WTC11 (cell line): ENCODE measurements at regions not wholly inside any gene's neighbourhood (a gene's known extent, or its start where the extent isn't known, plus 50 kb on each side); places are given as distances from the start of the nearest gene placed in this dataset.

Experiments
- ATAC-seq: fragments of 200-7000 bp; cut with Tn5 transposase; 2 replicates; pipeline ENCODE4 v1.10.0; 2021; ENCODE audit warnings: mild to moderate bottlenecking, moderate library complexity
- CTCF ChIA-PET: fragments of 300-600 bp; sonication (Branson Sonifier 250); formaldehyde crosslinking; loops from one replicate; lab custom pipeline; 2021; ENCODE audit warnings: antibody characterized with exemption; lab: Charles Lee
- POLR2A ChIA-PET: fragments of 350-600 bp; sonication (Branson Sonifier 250); formaldehyde crosslinking; loops from one replicate; lab custom pipeline; 2021; ENCODE audit warnings: antibody characterized with exemption; lab: Charles Lee
- DNase-seq: peaks from one replicate; pipeline ENCODE4 v3.0.0; 2021; ENCODE audit warnings: low spot score
- H3K27ac Mint-ChIP-seq: 2 replicates; pipeline ENCODE4 v1.8.0; 2021; ENCODE audit warnings: mixed read lengths
- H3K27me3 Mint-ChIP-seq: 2 replicates; pipeline ENCODE4 v1.8.0; 2021; ENCODE audit warnings: low read depth, mild to moderate bottlenecking, moderate library complexity, mixed read lengths
- H3K36me3 Mint-ChIP-seq: 2 replicates; pipeline ENCODE4 v1.8.0; 2021; ENCODE audit warnings: mixed read lengths
- H3K4me1 Mint-ChIP-seq: 2 replicates; pipeline ENCODE4 v1.8.0; 2022; ENCODE audit warnings: mixed read lengths
- H3K4me3 Mint-ChIP-seq: 2 replicates; pipeline ENCODE4 v1.8.0; 2021; ENCODE audit warnings: mild to moderate bottlenecking, moderate library complexity, mixed read lengths
- H3K9me3 Mint-ChIP-seq: 2 replicates; pipeline ENCODE4 v1.8.0; 2021; ENCODE audit warnings: mixed read lengths
- ATF1 ChIP-seq: sonication (generic); formaldehyde crosslinking; IDR thresholded peaks from 2 replicates; pipeline ENCODE4 v1.8.1; 2023; ENCODE audit warnings: mild to moderate bottlenecking, moderate library complexity, missing genetic modification reagents
- CBFB ChIP-seq: sonication (generic); formaldehyde crosslinking; IDR thresholded peaks from 2 replicates; pipeline ENCODE4 v1.8.1; 2022; ENCODE audit warnings: mild to moderate bottlenecking, low read depth, missing genetic modification reagents
- FOXK1 ChIP-seq: sonication (generic); formaldehyde crosslinking; IDR thresholded peaks from 2 replicates; pipeline ENCODE4 v1.8.0; 2022; ENCODE audit warnings: mild to moderate bottlenecking, moderate library complexity, missing genetic modification reagents
- GRHL2 ChIP-seq: fragments of 250-450 bp; sonication (Bioruptor Pico); IDR thresholded peaks from 2 replicates; pipeline ENCODE4 v1.8.0; 2022; ENCODE audit warnings: mild to moderate bottlenecking, moderate library complexity; ENCODE audit not compliant: insufficient replicate concordance, severe bottlenecking
- IRF2 ChIP-seq: sonication (generic); formaldehyde crosslinking; IDR thresholded peaks from 2 replicates; pipeline ENCODE4 v1.8.0; 2022; ENCODE audit warnings: low read depth, missing genetic modification reagents, borderline replicate concordance
- JUN ChIP-seq: sonication (generic); formaldehyde crosslinking; IDR thresholded peaks from 2 replicates; pipeline ENCODE4 v1.8.0; 2023; ENCODE audit warnings: mild to moderate bottlenecking, missing genetic modification reagents
- KAT7 ChIP-seq: sonication (generic); formaldehyde crosslinking; IDR thresholded peaks from 2 replicates; pipeline ENCODE4 v1.8.1; 2023; ENCODE audit warnings: missing genetic modification reagents, mild to moderate bottlenecking, borderline replicate concordance
- NFATC4 ChIP-seq: fragments of 250-450 bp; sonication (Bioruptor Pico); IDR thresholded peaks from 2 replicates; pipeline ENCODE4 v1.9.0; 2021; ENCODE audit warnings: mild to moderate bottlenecking
- ZNF138 ChIP-seq: sonication (generic); formaldehyde crosslinking; conservative IDR thresholded peaks from 2 replicates; pipeline ENCODE4 v1.8.1; 2022; ENCODE audit warnings: mild to moderate bottlenecking, moderate library complexity, missing genetic modification reagents
- ZNF396 ChIP-seq: fragments of 250-450 bp; sonication (Bioruptor Pico); IDR thresholded peaks from 2 replicates; pipeline ENCODE4 v1.8.0; 2021; ENCODE audit warnings: mild to moderate bottlenecking, moderate library complexity, borderline replicate concordance
- ZNF671 ChIP-seq: fragments of 250-450 bp; sonication (Bioruptor Pico); IDR thresholded peaks from 2 replicates; pipeline ENCODE4 v1.8.0; 2021; ENCODE audit warnings: mild to moderate bottlenecking
- TF ChIP-seq, protein P1 (sequence below): sonication (generic); formaldehyde crosslinking; IDR thresholded peaks from 2 replicates; pipeline ENCODE4 v1.8.1; 2022; ENCODE audit warnings: mild to moderate bottlenecking, moderate library complexity, missing genetic modification reagents
- TF ChIP-seq, protein P2 (sequence below): sonication (generic); formaldehyde crosslinking; IDR thresholded peaks from 2 replicates; pipeline ENCODE4 v1.8.0; 2023; ENCODE audit warnings: missing genetic modification reagents
- TF ChIP-seq, protein P3 (sequence below): sonication (generic); formaldehyde crosslinking; IDR thresholded peaks from 2 replicates; pipeline ENCODE4 v1.8.1; 2022; ENCODE audit warnings: low read depth, missing genetic modification reagents, borderline replicate concordance
- TF ChIP-seq, protein P4 (sequence below): fragments of 250-450 bp; sonication (Bioruptor Pico); IDR thresholded peaks from 2 replicates; pipeline ENCODE4 v1.9.0; 2021; ENCODE audit warnings: mild to moderate bottlenecking
- TF ChIP-seq, protein P5 (sequence below): sonication (generic); formaldehyde crosslinking; IDR thresholded peaks from 2 replicates; pipeline ENCODE4 v1.8.1; 2023; ENCODE audit warnings: mild to moderate bottlenecking, missing genetic modification reagents, moderate library complexity
- TF ChIP-seq, protein P6 (sequence below): sonication (generic); formaldehyde crosslinking; IDR thresholded peaks from 2 replicates; pipeline ENCODE4 v1.8.0; 2022; ENCODE audit warnings: mild to moderate bottlenecking, missing genetic modification reagents
- TF ChIP-seq, protein P7 (sequence below): sonication (generic); formaldehyde crosslinking; IDR thresholded peaks from 2 replicates; pipeline ENCODE4 v1.8.0; 2022; ENCODE audit warnings: mild to moderate bottlenecking, missing genetic modification reagents

DNA sequence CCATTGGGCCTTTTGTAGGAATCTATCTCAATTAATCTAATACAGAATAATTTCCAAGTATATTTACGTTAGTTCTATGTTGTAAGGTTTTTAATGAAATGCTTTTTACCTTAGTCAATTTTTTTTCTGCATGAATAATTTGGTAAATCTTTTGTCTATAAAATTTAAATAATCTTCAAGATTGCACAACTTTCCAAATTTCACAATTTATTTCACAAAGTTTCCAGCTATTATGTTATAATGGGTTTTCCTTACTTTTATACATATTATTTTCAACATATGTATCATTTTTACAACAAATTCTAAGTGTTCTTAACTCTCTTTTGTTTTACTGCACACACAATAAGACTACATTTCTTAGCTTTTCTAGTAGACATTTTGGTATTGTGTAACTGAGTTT, 470.7 kb downstream of the ETV1 start:
- Mint-ChIP-seq H3K4me1 (no peaks in the 10 kb centered on the region), H3K36me3 (no peaks in the 10 kb centered on the region)
- ATAC-seq (no peak), DNase-seq (no peak)
- CTCF ChIA-PET = no interaction called here
- POLR2A ChIA-PET = no interaction called here
- TF ChIP-seq ATF1 (CRISPR knock-in tag) (no peak), KAT7 (CRISPR knock-in tag) (no peak)
- TF ChIP-seq, protein P1, sequence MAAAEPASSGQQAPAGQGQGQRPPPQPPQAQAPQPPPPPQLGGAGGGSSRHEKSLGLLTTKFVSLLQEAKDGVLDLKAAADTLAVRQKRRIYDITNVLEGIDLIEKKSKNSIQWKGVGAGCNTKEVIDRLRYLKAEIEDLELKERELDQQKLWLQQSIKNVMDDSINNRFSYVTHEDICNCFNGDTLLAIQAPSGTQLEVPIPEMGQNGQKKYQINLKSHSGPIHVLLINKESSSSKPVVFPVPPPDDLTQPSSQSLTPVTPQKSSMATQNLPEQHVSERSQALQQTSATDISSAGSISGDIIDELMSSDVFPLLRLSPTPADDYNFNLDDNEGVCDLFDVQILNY (CRISPR knock-in tag) = no peak
- TF ChIP-seq, protein P2, sequence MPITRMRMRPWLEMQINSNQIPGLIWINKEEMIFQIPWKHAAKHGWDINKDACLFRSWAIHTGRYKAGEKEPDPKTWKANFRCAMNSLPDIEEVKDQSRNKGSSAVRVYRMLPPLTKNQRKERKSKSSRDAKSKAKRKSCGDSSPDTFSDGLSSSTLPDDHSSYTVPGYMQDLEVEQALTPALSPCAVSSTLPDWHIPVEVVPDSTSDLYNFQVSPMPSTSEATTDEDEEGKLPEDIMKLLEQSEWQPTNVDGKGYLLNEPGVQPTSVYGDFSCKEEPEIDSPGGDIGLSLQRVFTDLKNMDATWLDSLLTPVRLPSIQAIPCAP (CRISPR knock-in tag) = no peak
- TF ChIP-seq, all 79 proteins: peak for 0
- 0 out of 2 replicates have a peak, but pooled peaks cover 3% of the 10 kb centered on the region for H3K9me3 Mint-ChIP-seq
- H3K27me3 Mint-ChIP-seq = no peaks in the 10 kb centered on the region
- H3K4me3 Mint-ChIP-seq = no peak overlapping the region
- H3K27ac Mint-ChIP-seq = no peak overlapping the region

DNA sequence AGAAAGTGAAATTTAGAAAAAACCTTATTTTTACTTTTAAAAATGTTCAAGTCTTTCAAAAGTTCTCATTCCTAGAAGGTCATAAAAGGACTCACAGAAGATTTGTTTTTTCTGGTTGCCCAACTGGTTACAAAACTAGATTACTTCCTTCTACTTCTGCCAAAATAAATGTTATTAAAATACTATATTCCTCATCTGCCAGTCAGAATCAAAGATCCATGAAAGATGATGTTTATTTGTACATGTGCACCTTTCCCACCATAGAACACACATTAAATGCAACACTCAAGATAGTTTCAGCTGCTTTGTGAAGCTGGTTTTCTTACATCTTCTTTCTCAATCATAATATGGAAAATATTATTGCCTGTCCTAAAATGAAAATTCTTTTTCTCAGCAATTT, 465.4 kb downstream of the ETV1 start:
- POLR2A ChIA-PET = no interaction called here

DNA sequence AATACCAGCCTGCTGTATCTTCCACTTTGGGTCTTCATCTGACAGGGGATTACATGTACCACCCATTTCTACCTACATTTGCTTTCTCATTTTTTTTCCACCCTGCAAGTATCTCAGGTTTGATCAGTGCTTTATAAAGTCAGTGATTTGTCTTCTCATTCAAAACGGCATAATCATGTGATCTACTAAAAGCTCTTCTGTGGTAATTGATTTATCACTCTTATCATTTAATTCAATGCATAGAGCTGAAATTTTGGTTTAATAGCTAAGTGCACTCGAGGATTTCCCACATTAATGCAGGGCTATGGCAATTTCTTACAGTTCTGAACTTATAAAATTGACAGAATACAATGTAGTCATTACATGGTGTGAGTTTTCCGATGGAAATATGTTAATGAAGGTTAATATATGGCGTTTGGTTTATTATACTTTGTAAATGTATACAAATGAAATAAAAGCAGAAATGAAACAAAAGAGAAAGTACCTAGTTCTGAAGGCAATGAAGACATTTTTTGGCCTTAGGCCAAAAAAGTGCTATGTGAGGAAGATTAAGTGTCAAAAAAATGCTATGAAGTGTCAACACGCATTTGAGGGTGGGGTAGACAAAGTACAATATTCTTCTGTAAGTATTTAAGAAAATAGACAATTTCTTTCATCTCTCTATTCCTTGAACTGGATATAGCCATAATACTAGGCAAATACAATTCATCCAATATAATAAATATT, 457.3 kb downstream of the ETV1 start:
- CTCF ChIA-PET = no interaction called here
- POLR2A ChIA-PET = no interaction called here
- TF ChIP-seq IRF2 (CRISPR knock-in tag) (no peak), JUN (CRISPR knock-in tag) (no peak), KAT7 (CRISPR knock-in tag) (no peak), NFATC4 (CRISPR knock-in tag) (no peak), ZNF396 (CRISPR knock-in tag) (no peak)
- TF ChIP-seq, protein P3, sequence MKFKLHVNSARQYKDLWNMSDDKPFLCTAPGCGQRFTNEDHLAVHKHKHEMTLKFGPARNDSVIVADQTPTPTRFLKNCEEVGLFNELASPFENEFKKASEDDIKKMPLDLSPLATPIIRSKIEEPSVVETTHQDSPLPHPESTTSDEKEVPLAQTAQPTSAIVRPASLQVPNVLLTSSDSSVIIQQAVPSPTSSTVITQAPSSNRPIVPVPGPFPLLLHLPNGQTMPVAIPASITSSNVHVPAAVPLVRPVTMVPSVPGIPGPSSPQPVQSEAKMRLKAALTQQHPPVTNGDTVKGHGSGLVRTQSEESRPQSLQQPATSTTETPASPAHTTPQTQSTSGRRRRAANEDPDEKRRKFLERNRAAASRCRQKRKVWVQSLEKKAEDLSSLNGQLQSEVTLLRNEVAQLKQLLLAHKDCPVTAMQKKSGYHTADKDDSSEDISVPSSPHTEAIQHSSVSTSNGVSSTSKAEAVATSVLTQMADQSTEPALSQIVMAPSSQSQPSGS = no peak
- TF ChIP-seq, protein P4, sequence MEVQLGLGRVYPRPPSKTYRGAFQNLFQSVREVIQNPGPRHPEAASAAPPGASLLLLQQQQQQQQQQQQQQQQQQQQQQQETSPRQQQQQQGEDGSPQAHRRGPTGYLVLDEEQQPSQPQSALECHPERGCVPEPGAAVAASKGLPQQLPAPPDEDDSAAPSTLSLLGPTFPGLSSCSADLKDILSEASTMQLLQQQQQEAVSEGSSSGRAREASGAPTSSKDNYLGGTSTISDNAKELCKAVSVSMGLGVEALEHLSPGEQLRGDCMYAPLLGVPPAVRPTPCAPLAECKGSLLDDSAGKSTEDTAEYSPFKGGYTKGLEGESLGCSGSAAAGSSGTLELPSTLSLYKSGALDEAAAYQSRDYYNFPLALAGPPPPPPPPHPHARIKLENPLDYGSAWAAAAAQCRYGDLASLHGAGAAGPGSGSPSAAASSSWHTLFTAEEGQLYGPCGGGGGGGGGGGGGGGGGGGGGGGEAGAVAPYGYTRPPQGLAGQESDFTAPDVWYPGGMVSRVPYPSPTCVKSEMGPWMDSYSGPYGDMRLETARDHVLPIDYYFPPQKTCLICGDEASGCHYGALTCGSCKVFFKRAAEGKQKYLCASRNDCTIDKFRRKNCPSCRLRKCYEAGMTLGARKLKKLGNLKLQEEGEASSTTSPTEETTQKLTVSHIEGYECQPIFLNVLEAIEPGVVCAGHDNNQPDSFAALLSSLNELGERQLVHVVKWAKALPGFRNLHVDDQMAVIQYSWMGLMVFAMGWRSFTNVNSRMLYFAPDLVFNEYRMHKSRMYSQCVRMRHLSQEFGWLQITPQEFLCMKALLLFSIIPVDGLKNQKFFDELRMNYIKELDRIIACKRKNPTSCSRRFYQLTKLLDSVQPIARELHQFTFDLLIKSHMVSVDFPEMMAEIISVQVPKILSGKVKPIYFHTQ (CRISPR knock-in tag) = no peak
- TF ChIP-seq, protein P5, sequence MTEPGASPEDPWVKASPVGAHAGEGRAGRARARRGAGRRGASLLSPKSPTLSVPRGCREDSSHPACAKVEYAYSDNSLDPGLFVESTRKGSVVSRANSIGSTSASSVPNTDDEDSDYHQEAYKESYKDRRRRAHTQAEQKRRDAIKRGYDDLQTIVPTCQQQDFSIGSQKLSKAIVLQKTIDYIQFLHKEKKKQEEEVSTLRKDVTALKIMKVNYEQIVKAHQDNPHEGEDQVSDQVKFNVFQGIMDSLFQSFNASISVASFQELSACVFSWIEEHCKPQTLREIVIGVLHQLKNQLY (CRISPR knock-in tag) = no peak
- TF ChIP-seq, protein P6, sequence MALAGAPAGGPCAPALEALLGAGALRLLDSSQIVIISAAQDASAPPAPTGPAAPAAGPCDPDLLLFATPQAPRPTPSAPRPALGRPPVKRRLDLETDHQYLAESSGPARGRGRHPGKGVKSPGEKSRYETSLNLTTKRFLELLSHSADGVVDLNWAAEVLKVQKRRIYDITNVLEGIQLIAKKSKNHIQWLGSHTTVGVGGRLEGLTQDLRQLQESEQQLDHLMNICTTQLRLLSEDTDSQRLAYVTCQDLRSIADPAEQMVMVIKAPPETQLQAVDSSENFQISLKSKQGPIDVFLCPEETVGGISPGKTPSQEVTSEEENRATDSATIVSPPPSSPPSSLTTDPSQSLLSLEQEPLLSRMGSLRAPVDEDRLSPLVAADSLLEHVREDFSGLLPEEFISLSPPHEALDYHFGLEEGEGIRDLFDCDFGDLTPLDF (CRISPR knock-in tag) = no peak

More for the DNA sequence above, 465.4 kb downstream of the ETV1 start:
- TF ChIP-seq FOXK1 (CRISPR knock-in tag) (no peak), CBFB (CRISPR knock-in tag) (no peak), ZNF671 (CRISPR knock-in tag) (no peak), GRHL2 (CRISPR knock-in tag) (no peak), ZNF138 (CRISPR knock-in tag) (no peak)
- TF ChIP-seq, protein P6 (CRISPR knock-in tag) = no peak
- TF ChIP-seq, protein P7, sequence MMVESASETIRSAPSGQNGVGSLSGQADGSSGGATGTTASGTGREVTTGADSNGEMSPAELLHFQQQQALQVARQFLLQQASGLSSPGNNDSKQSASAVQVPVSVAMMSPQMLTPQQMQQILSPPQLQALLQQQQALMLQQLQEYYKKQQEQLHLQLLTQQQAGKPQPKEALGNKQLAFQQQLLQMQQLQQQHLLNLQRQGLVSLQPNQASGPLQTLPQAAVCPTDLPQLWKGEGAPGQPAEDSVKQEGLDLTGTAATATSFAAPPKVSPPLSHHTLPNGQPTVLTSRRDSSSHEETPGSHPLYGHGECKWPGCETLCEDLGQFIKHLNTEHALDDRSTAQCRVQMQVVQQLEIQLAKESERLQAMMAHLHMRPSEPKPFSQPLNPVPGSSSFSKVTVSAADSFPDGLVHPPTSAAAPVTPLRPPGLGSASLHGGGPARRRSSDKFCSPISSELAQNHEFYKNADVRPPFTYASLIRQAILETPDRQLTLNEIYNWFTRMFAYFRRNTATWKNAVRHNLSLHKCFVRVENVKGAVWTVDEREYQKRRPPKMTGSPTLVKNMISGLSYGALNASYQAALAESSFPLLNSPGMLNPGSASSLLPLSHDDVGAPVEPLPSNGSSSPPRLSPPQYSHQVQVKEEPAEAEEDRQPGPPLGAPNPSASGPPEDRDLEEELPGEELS = no peak
- TF ChIP-seq, protein P1 (CRISPR knock-in tag) = no peak
- ATAC-seq = no peak
- DNase-seq = no peak
- Mint-ChIP-seq H3K36me3 (no peaks in the 10 kb centered on the region), H3K27ac (no peak overlapping the region), H3K4me1 (peaks cover 3% of the 10 kb centered on the region), H3K27me3 (no peaks in the 10 kb centered on the region), H3K4me3 (no peak overlapping the region), H3K9me3 (no peaks in the 10 kb centered on the region)
- CTCF ChIA-PET = interaction anchor here (0.7 kb wide), 2 partner anchors 385 to 452 kb away, joined by 3 to 4 read pairs; no protein-coding TSS in a partner anchor

More for the DNA sequence above, 457.3 kb downstream of the ETV1 start:
- H3K27ac Mint-ChIP-seq = no peak overlapping the region
- no peaks in the 10 kb centered on the region for H3K27me3 Mint-ChIP-seq
- H3K9me3 Mint-ChIP-seq = no peaks in the 10 kb centered on the region
- DNase-seq (no peak), ATAC-seq (no peak)
- no peak overlapping the region for H3K4me3 Mint-ChIP-seq
- H3K36me3 Mint-ChIP-seq = no peaks in the 10 kb centered on the region
- H3K4me1 Mint-ChIP-seq = peaks cover 10% of the 10 kb centered on the region
